HCT116 (cell line): ENCODE measurements at regions not wholly inside any gene's neighbourhood (a gene's known extent, or its start where the extent isn't known, plus 50 kb on each side); places are given as distances from the start of the nearest gene placed in this dataset.

Source experiments
- ATAC-seq: fragments of 200-7000 bp; cut with Tn5 transposase; 2 replicates; pipeline ENCODE4 v1.9.1; 2020; ENCODE audit warnings: mild to moderate bottlenecking, moderate library complexity
- BruUV-seq: library from RNA; stranded (reverse); fragments of 400-500 nt; replicated peaks from 2 replicates; lab custom pipeline; 2021; lab: Mats Ljungman, UMichigan
- CTCF ChIA-PET: fragments of 300-600 bp; sonication (Branson Sonifier 250); formaldehyde crosslinking; loops from one replicate; lab custom pipeline; 2021; ENCODE audit warnings: antibody characterized with exemption; lab: Charles Lee
- POLR2A ChIA-PET: fragments of 300-600, 350-600 bp; sonication (Branson Sonifier 250); formaldehyde crosslinking; loops from one replicate; lab custom pipeline; 2021; ENCODE audit warnings: antibody characterized with exemption; lab: Charles Lee
- RAD21 ChIA-PET, 2 experiments: fragments of 300-600 bp; sonication (Branson Sonifier 250); formaldehyde crosslinking; loops; one replicate each; lab custom pipeline; 2023; ENCODE audit warnings: low total read pairs in 2 of 2; ENCODE audit not compliant: uncharacterized antibody in 2 of 2, unreplicated experiment in 2 of 2, low non-redundant PET in 1 of 2; lab: Charles Lee
- DNase-seq: peaks from one replicate; pipeline ENCODE4 v3.0.0-alpha.2; 2010; ENCODE audit warnings: low read depth, low spot score
- H2AFZ ChIP-seq: fragments of 200-600 bp; shearing (Covaris generic), sonication (generic); 2 replicates; pipeline ENCODE4 v1.6.1; 2017; ENCODE audit warnings: low read depth, mixed run types, mixed read lengths, antibody characterized with exemption, low read length; ENCODE audit not compliant: poor library complexity, severe bottlenecking
- H3K27ac ChIP-seq: 2 replicates; pipeline ENCODE4 v1.5.1; 2012; ENCODE audit warnings: low read depth, low read length
- H3K27me3 ChIP-seq: fragments of 200-600 bp; sonication (generic); 2 replicates; pipeline ENCODE4 v1.6.1; 2016; ENCODE audit warnings: mixed run types, low read length, mixed read lengths; ENCODE audit not compliant: insufficient read depth
- H3K36me3 ChIP-seq, 2 experiments: fragments of 200-500 bp in 1 of 2; fragments of 200-600 bp in 1 of 2; sonication (Bioruptor generic) in 1 of 2; sonication (generic) in 1 of 2; 2 replicates each; pipeline versions ENCODE4 v1.5.1 to v1.6.1; 2014 to 2016; ENCODE audit warnings: low read length in 2 of 2, inconsistent platforms in 1 of 2, mixed read lengths in 1 of 2, mixed run types in 1 of 2; ENCODE audit not compliant: insufficient read depth in 2 of 2, control insufficient read depth in 1 of 2
- H3K4me1 ChIP-seq, 2 experiments: fragments of 200-600 bp in 1 of 2; sonication (generic) in 1 of 2; 2 replicates each; pipeline versions ENCODE4 v1.5.1 to v1.6.1; 2012 to 2017; ENCODE audit warnings: low read length in 2 of 2, inconsistent platforms in 1 of 2, mild to moderate bottlenecking in 1 of 2, mixed read lengths in 1 of 2, mixed run types in 1 of 2, moderate library complexity in 1 of 2; ENCODE audit not compliant: insufficient read depth in 2 of 2, control insufficient read depth in 1 of 2
- H3K4me2 ChIP-seq: fragments of 200-600 bp; sonication (generic); 2 replicates; pipeline ENCODE4 v1.6.1; 2017; ENCODE audit warnings: mixed run types, low read length, mixed read lengths
- H3K4me3 ChIP-seq, 2 experiments: fragments of 200-600 bp in 1 of 2; sonication (generic) in 1 of 2; replicated peaks in 1 of 2; 2 replicates each; pipeline ENCODE4 v1.5.1; 2011 to 2016; ENCODE audit warnings: low read length in 2 of 2, control low read depth in 1 of 2, low read depth in 1 of 2, mild to moderate bottlenecking in 1 of 2, mixed read lengths in 1 of 2, mixed run types in 1 of 2
- H3K79me2 ChIP-seq: fragments of 200-600 bp; sonication (generic); 2 replicates; pipeline ENCODE4 v1.6.1; 2017; ENCODE audit warnings: mild to moderate bottlenecking, mixed run types, low read length, moderate library complexity, mixed read lengths; ENCODE audit not compliant: insufficient read depth
- H3K9ac ChIP-seq: fragments of 200-600 bp; sonication (generic); 2 replicates; pipeline ENCODE4 v1.6.1; 2016; ENCODE audit warnings: low read length, mixed read lengths
- H3K9me2 ChIP-seq: fragments of 200-600 bp; sonication (generic), shearing (Covaris generic); 2 replicates; pipeline ENCODE4 v1.6.1; 2017; ENCODE audit warnings: mixed run types, mild to moderate bottlenecking, moderate library complexity; ENCODE audit not compliant: insufficient read depth
- H3K9me3 ChIP-seq, 2 experiments: fragments of 200-500 bp in 1 of 2; fragments of 200-600 bp in 1 of 2; sonication (Bioruptor generic) in 1 of 2; sonication (generic) in 1 of 2; 2 replicates each; pipeline ENCODE4 v1.6.1; 2014 to 2017; ENCODE audit warnings: low read length in 2 of 2, mixed read lengths in 2 of 2, inconsistent platforms in 1 of 2, low read depth in 1 of 2, mild to moderate bottlenecking in 1 of 2, mixed run types in 1 of 2, moderate library complexity in 1 of 2; ENCODE audit not compliant: control insufficient read depth in 1 of 2, insufficient read depth in 1 of 2
- H4K20me1 ChIP-seq: fragments of 200-600 bp; sonication (generic), shearing (Covaris generic); 2 replicates; pipeline ENCODE4 v1.6.1; 2017; ENCODE audit warnings: mixed run types, mild to moderate bottlenecking, moderate library complexity; ENCODE audit not compliant: insufficient read depth
- CEBPB ChIP-seq: IDR thresholded peaks from 2 replicates; pipeline ENCODE4 v1.6.1; 2012; ENCODE audit warnings: low read depth
- EGR1 ChIP-seq: IDR thresholded peaks from 2 replicates; pipeline ENCODE4 v1.6.1; 2012; ENCODE audit warnings: low read depth
- ELF1 ChIP-seq: IDR thresholded peaks from 2 replicates; pipeline ENCODE4 v1.6.1; 2012; ENCODE audit warnings: low read depth, borderline replicate concordance
- EZH2phosphoT487 ChIP-seq: fragments of 200-600 bp; IDR thresholded peaks from 2 replicates; pipeline ENCODE4 v1.6.1; 2018; ENCODE audit warnings: antibody characterized with exemption, borderline replicate concordance
- FOSL1 ChIP-seq: IDR thresholded peaks from 2 replicates; pipeline ENCODE4 v1.6.1; 2012; ENCODE audit warnings: low read depth
- JUND ChIP-seq: IDR thresholded peaks from 2 replicates; pipeline ENCODE4 v1.6.1; 2012
- POLR2AphosphoS5 ChIP-seq: IDR thresholded peaks from 2 replicates; pipeline ENCODE4 v1.6.1; 2011; ENCODE audit warnings: mild to moderate bottlenecking, low read depth, low read length, moderate library complexity
- SIN3A ChIP-seq: IDR thresholded peaks from 2 replicates; pipeline ENCODE4 v1.6.1; 2012; ENCODE audit warnings: low read depth
- SRF ChIP-seq: IDR thresholded peaks from 2 replicates; pipeline ENCODE4 v1.6.1; 2012; ENCODE audit warnings: low read depth
- YY1 ChIP-seq: IDR thresholded peaks from 2 replicates; pipeline ENCODE4 v1.6.1; 2011; ENCODE audit warnings: low read length, low read depth, moderate library complexity, mild to moderate bottlenecking; ENCODE audit not compliant: insufficient replicate concordance; ENCODE audit errors: extremely low read depth
- intact Hi-C: fragments of 100-400 bp; cut with micrococcal nuclease; formaldehyde crosslinking; loops from 2 replicates; pipeline ENCODE4 v1.10.0; 2022
- TF ChIP-seq, protein P1 (sequence below): IDR thresholded peaks from 2 replicates; pipeline ENCODE4 v1.6.1; 2012; ENCODE audit warnings: low read depth
- TF ChIP-seq, protein P2 (sequence below), 3 experiments: fragments of 200-600 bp in 1 of 3; sonication (generic) in 1 of 3; IDR thresholded peaks in 2 of 3; conservative IDR thresholded peaks in 1 of 3; 2 replicates each; pipeline ENCODE4 v1.5.1; 2012 to 2017; ENCODE audit warnings: low read depth in 2 of 3, low read length in 2 of 3, antibody characterized with exemption in 1 of 3, borderline replicate concordance in 1 of 3, control low read depth in 1 of 3, mild to moderate bottlenecking in 1 of 3, mixed read lengths in 1 of 3, mixed run types in 1 of 3, moderate library complexity in 1 of 3; ENCODE audit not compliant: insufficient read depth in 1 of 3

DNA sequence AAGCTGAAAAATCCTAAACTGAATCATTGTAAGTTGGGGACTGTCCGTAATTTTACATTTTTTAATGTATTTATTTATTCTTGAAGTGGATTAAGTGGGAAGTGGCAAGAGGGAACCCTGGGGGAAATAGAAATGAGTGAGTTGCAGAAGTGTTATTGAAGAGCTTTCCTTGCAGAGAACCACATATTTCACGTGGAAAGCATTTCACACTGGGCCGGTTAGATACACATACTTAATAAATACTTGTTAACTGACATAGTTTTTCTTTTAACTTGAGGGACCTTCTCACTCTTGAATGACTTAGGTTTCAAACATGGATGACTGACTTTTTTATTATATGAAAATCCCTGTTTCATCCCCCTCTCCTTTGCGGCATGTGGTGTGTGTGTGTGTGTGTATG lies 239.3 kb downstream of the LMO4 start:
- H3K36me3 ChIP-seq: no peaks in the 10 kb centered on the region
- CTCF ChIA-PET: no interaction called here
- intact Hi-C loops: no loop called here
- H3K9ac ChIP-seq: no peak overlapping the region
- H3K9me3 ChIP-seq: no peaks in the 10 kb centered on the region
- RAD21 ChIA-PET: no interaction called here
- no peaks in the 10 kb centered on the region for H3K27me3 ChIP-seq
- H4K20me1 ChIP-seq: no peaks in the 10 kb centered on the region
- no peak overlapping the region for H3K27ac ChIP-seq
- no peak for DNase-seq
- no peaks in the 10 kb centered on the region for H3K79me2 ChIP-seq
- H3K4me3 ChIP-seq: no peak overlapping the region
- BruUV-seq: no TSS peak
- POLR2A ChIA-PET: no interaction called here
- no peak overlapping the region for H2AFZ ChIP-seq
- TF ChIP-seq SIN3A (no peak), CEBPB (no peak), ELF1 (no peak), FOSL1 (no peak), EZH2phosphoT487 (no peak), SRF (no peak), POLR2AphosphoS5 (no peak), JUND (no peak), YY1 (no peak), EGR1 (no peak)
- TF ChIP-seq, protein P1, sequence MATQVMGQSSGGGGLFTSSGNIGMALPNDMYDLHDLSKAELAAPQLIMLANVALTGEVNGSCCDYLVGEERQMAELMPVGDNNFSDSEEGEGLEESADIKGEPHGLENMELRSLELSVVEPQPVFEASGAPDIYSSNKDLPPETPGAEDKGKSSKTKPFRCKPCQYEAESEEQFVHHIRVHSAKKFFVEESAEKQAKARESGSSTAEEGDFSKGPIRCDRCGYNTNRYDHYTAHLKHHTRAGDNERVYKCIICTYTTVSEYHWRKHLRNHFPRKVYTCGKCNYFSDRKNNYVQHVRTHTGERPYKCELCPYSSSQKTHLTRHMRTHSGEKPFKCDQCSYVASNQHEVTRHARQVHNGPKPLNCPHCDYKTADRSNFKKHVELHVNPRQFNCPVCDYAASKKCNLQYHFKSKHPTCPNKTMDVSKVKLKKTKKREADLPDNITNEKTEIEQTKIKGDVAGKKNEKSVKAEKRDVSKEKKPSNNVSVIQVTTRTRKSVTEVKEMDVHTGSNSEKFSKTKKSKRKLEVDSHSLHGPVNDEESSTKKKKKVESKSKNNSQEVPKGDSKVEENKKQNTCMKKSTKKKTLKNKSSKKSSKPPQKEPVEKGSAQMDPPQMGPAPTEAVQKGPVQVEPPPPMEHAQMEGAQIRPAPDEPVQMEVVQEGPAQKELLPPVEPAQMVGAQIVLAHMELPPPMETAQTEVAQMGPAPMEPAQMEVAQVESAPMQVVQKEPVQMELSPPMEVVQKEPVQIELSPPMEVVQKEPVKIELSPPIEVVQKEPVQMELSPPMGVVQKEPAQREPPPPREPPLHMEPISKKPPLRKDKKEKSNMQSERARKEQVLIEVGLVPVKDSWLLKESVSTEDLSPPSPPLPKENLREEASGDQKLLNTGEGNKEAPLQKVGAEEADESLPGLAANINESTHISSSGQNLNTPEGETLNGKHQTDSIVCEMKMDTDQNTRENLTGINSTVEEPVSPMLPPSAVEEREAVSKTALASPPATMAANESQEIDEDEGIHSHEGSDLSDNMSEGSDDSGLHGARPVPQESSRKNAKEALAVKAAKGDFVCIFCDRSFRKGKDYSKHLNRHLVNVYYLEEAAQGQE: no peak
- TF ChIP-seq, protein P2, sequence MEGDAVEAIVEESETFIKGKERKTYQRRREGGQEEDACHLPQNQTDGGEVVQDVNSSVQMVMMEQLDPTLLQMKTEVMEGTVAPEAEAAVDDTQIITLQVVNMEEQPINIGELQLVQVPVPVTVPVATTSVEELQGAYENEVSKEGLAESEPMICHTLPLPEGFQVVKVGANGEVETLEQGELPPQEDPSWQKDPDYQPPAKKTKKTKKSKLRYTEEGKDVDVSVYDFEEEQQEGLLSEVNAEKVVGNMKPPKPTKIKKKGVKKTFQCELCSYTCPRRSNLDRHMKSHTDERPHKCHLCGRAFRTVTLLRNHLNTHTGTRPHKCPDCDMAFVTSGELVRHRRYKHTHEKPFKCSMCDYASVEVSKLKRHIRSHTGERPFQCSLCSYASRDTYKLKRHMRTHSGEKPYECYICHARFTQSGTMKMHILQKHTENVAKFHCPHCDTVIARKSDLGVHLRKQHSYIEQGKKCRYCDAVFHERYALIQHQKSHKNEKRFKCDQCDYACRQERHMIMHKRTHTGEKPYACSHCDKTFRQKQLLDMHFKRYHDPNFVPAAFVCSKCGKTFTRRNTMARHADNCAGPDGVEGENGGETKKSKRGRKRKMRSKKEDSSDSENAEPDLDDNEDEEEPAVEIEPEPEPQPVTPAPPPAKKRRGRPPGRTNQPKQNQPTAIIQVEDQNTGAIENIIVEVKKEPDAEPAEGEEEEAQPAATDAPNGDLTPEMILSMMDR (IDR thresholded peaks at IDR 0.05 in 2 of 3, conservative IDR thresholded peaks at IDR 0.05 in 1 of 3; ENCODE audit: borderline replicate concordance in 1 of 3, insufficient read depth in 1 of 3, low read depth in 2 of 3, low read length in 2 of 3): no peak
- H3K4me1 ChIP-seq: no peaks in the 10 kb centered on the region
- ATAC-seq: no peak
- no peaks in the 10 kb centered on the region for H3K9me2 ChIP-seq
- no peak overlapping the region for H3K4me2 ChIP-seq
